Esophagus muscularis mucosa (tissue), 4 donors: ENCODE measurements at regions not wholly inside any gene's neighbourhood (a gene's known extent, or its start where the extent isn't known, plus 50 kb on each side); places are given as distances from the start of the nearest gene placed in this dataset.

Experiments used
- EP300 ChIP-seq: sonication (generic); formaldehyde crosslinking; IDR thresholded peaks from one replicate; pipeline ENCODE4 v1.6.1; 2017; ENCODE audit warnings: antibody characterized with exemption
- POLR2A ChIP-seq: fragments of 450-650 bp; IDR thresholded peaks from one replicate; pipeline ENCODE4 v1.6.1; 2017; ENCODE audit warnings: antibody characterized with exemption, moderate library complexity, mild to moderate bottlenecking, low read depth
- POLR2AphosphoS5 ChIP-seq, 2 donors: sonication (generic); formaldehyde crosslinking; IDR thresholded peaks; one replicate each; pipeline ENCODE4 v1.6.1; 2017; ENCODE audit warnings: antibody characterized with exemption in 2 of 2
- TF ChIP-seq, protein P1 (sequence below), 3 experiments: fragments of 200-600 bp in 2 of 3; fragments of 450-650 bp in 1 of 3; sonication (generic) in 2 of 3; IDR thresholded peaks; one replicate each; pipeline ENCODE4 v1.5.1; 2017 to 2019; ENCODE audit warnings: antibody characterized with exemption in 3 of 3, mild to moderate bottlenecking in 2 of 3, moderate library complexity in 1 of 3

DNA sequence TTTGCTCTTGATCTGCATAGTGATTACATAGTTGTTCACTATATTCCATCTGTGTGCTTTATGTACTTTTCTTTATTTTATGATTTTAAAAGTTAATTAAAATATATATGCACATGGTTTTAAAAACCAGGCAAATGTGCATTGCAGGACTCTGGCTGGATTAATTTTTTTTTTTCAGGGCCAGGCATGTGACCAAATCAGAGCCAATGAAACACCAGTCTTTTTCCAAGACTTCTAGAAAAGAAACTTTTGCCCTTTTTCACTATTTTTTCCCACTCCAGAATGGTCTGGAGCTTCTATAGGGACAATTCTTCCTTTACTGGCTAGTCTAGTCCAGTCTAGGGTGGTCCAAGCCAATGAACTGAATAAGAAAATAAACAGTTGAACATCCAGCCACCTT lies 198.1 kb upstream of the FBXO11 start:
- TF ChIP-seq, protein P1, sequence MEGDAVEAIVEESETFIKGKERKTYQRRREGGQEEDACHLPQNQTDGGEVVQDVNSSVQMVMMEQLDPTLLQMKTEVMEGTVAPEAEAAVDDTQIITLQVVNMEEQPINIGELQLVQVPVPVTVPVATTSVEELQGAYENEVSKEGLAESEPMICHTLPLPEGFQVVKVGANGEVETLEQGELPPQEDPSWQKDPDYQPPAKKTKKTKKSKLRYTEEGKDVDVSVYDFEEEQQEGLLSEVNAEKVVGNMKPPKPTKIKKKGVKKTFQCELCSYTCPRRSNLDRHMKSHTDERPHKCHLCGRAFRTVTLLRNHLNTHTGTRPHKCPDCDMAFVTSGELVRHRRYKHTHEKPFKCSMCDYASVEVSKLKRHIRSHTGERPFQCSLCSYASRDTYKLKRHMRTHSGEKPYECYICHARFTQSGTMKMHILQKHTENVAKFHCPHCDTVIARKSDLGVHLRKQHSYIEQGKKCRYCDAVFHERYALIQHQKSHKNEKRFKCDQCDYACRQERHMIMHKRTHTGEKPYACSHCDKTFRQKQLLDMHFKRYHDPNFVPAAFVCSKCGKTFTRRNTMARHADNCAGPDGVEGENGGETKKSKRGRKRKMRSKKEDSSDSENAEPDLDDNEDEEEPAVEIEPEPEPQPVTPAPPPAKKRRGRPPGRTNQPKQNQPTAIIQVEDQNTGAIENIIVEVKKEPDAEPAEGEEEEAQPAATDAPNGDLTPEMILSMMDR (IDR thresholded peaks at IDR 0.05), result no peak
- TF ChIP-seq POLR2A (no peak), POLR2AphosphoS5 (IDR thresholded peaks at IDR 0.05) (no peak), EP300 (no peak)
